Neuronal stem cell (in vitro differentiated cells): ENCODE measurements at regions not wholly inside any gene's neighbourhood (a gene's known extent, or its start where the extent isn't known, plus 50 kb on each side); places are given as distances from the start of the nearest gene placed in this dataset.

ENCODE experiments used
- DNase-seq: peaks from one replicate; pipeline ENCODE4 v3.0.0-alpha.2; 2013; ENCODE audit warnings: low spot score
- H2AFZ ChIP-seq: one replicate; pipeline ENCODE4 v1.6.1; 2013; ENCODE audit warnings: mild to moderate bottlenecking, low read length, inconsistent platforms
- H2AK5ac ChIP-seq: 2 replicates; pipeline ENCODE4 v1.6.1; 2013; ENCODE audit warnings: low read depth, mild to moderate bottlenecking, inconsistent platforms, low read length, moderate library complexity, mixed read lengths
- H2BK120ac ChIP-seq: 2 replicates; pipeline ENCODE4 v1.6.1; 2013; ENCODE audit warnings: low read depth, mild to moderate bottlenecking, inconsistent platforms, low read length, moderate library complexity, mixed read lengths
- H2BK12ac ChIP-seq: one replicate; pipeline ENCODE4 v1.6.1; 2013; ENCODE audit warnings: low read length, inconsistent platforms
- H2BK15ac ChIP-seq: 2 replicates; pipeline ENCODE4 v1.6.1; 2013; ENCODE audit warnings: mild to moderate bottlenecking, low read length, inconsistent platforms, mixed read lengths
- H2BK5ac ChIP-seq: one replicate; pipeline ENCODE4 v1.6.1; 2013; ENCODE audit warnings: inconsistent platforms, mild to moderate bottlenecking, low read length, moderate library complexity
- H3K14ac ChIP-seq: one replicate; pipeline ENCODE4 v1.6.1; 2013; ENCODE audit warnings: low read length, inconsistent platforms
- H3K18ac ChIP-seq: 2 replicates; pipeline ENCODE4 v1.6.1; 2013; ENCODE audit warnings: low read length, inconsistent platforms
- H3K23ac ChIP-seq: 2 replicates; pipeline ENCODE4 v1.6.1; 2013; ENCODE audit warnings: low read depth, mild to moderate bottlenecking, mixed read lengths, low read length, inconsistent platforms; ENCODE audit not compliant: poor library complexity
- H3K27ac ChIP-seq: replicated peaks from 3 replicates; pipeline ENCODE4 v1.5.1; 2013; ENCODE audit warnings: low read length, inconsistent platforms
- H3K27me3 ChIP-seq, 3 experiments: 2 replicates each; pipeline ENCODE4 v1.6.1; 2013; ENCODE audit warnings: low read length in 3 of 3, mild to moderate bottlenecking in 2 of 3, inconsistent platforms in 1 of 3, low read depth in 1 of 3, mixed read lengths in 1 of 3, moderate library complexity in 1 of 3; ENCODE audit not compliant: control insufficient read depth in 3 of 3, insufficient read depth in 3 of 3
- H3K36me3 ChIP-seq, 2 donors: replicated peaks in 1 of 2; 2 replicates each; pipeline ENCODE4 v1.6.1; 2013; ENCODE audit warnings: low read length in 2 of 2; ENCODE audit not compliant: control insufficient read depth in 2 of 2, insufficient read depth in 2 of 2
- H3K4ac ChIP-seq: 2 replicates; pipeline ENCODE4 v1.6.1; 2013; ENCODE audit warnings: inconsistent platforms, mild to moderate bottlenecking, low read length, moderate library complexity
- H3K4me1 ChIP-seq, 2 donors: 1 replicate in 1 of 2; 2 replicates in 1 of 2; pipeline ENCODE4 v1.6.1; 2013; ENCODE audit warnings: low read length in 2 of 2, low read depth in 1 of 2; ENCODE audit not compliant: control insufficient read depth in 2 of 2, insufficient read depth in 1 of 2
- H3K4me2 ChIP-seq: one replicate; pipeline ENCODE4 v1.6.1; 2013; ENCODE audit warnings: mild to moderate bottlenecking, low read length, inconsistent platforms; ENCODE audit not compliant: insufficient read depth, poor library complexity, severe bottlenecking
- H3K4me3 ChIP-seq, 2 donors: 2 replicates each; pipeline ENCODE4 v1.5.1; 2013; ENCODE audit warnings: low read length in 2 of 2, mild to moderate bottlenecking in 2 of 2, inconsistent platforms in 1 of 2, moderate library complexity in 1 of 2
- H3K79me1 ChIP-seq: one replicate; pipeline ENCODE4 v1.6.1; 2013; ENCODE audit warnings: low read depth, mild to moderate bottlenecking, inconsistent platforms, low read length, moderate library complexity
- H3K9ac ChIP-seq: one replicate; pipeline ENCODE4 v1.6.1; 2013; ENCODE audit warnings: mild to moderate bottlenecking, low read depth, low read length, inconsistent platforms; ENCODE audit not compliant: poor library complexity
- H3K9me3 ChIP-seq, 2 donors: replicated peaks in 1 of 2; 2 replicates each; pipeline versions ENCODE3 to v1.6.1; 2013; ENCODE audit warnings: low read length in 2 of 2, mild to moderate bottlenecking in 2 of 2, inconsistent platforms in 1 of 2, low read depth in 1 of 2, mixed read lengths in 1 of 2, moderate library complexity in 1 of 2; ENCODE audit not compliant: control insufficient read depth in 2 of 2, insufficient read depth in 1 of 2
- H4K8ac ChIP-seq: one replicate; pipeline ENCODE4 v1.6.1; 2013; ENCODE audit warnings: low read depth, mild to moderate bottlenecking, inconsistent platforms, low read length, moderate library complexity
- H4K91ac ChIP-seq: one replicate; pipeline ENCODE4 v1.6.1; 2013; ENCODE audit warnings: low read length, low read depth, mild to moderate bottlenecking, inconsistent platforms; ENCODE audit not compliant: poor library complexity
- WGBS, 2 donors: extraction: QIAGEN DNeasy Blood & Tissue Kit; methylation state at CpG; one replicate each; pipeline ENCODE4 v1.1.7; 2013; ENCODE audit warnings: missing lambda C conversion rate in 2 of 2, mixed read lengths in 1 of 2; ENCODE audit not compliant: insufficient read length in 2 of 2, insufficient replicate concordance in 1 of 2; ENCODE audit errors: extremely low coverage in 2 of 2; 5-methylcytosine and 5-hydroxymethylcytosine counted together

- no CpG with 5 or more reads among the region's 2 CpGs for WGBS, 2 donors
- no peak overlapping the region for H4K91ac ChIP-seq
- DNase-seq = no peak
- no peak overlapping the region for H2BK12ac ChIP-seq
- no peak overlapping the region for H2BK15ac ChIP-seq
- H3K18ac ChIP-seq = no peak overlapping the region
- H2BK5ac ChIP-seq = no peak overlapping the region
- no peak overlapping the region for H4K8ac ChIP-seq
- no peak overlapping the region for H3K4ac ChIP-seq
- no peak overlapping the region for H2BK120ac ChIP-seq
- H3K9ac ChIP-seq = no peak overlapping the region
- H3K4me1 ChIP-seq = peaks cover 0 to 2% of the 10 kb centered on the region in 2 donors
- H3K14ac ChIP-seq = no peak overlapping the region
- H3K23ac ChIP-seq = no peak overlapping the region
- no peaks in the 10 kb centered on the region for H3K36me3 ChIP-seq
- no peak overlapping the region for H2AK5ac ChIP-seq
- H3K27me3 ChIP-seq = peaks cover 0 to 58% (median 0%) of the 10 kb centered on the region in 3 experiments
- peaks cover 0 to 2% of the 10 kb centered on the region in 2 donors for H3K9me3 ChIP-seq
- H3K4me2 ChIP-seq = no peak overlapping the region
- H3K79me1 ChIP-seq = no peaks in the 10 kb centered on the region
- no peak overlapping the region for H2AFZ ChIP-seq
- H3K4me3 ChIP-seq = no peak overlapping the region
- no peak overlapping the region for H3K27ac ChIP-seq
Observed at GRCh38 chr5:77909237-77909636, 133.1 kb upstream of the TBCA start.

GRCh38 chr5:77908787-77909186 lies 132.6 kb upstream of the TBCA start:
- no peak overlapping the region for H2BK120ac ChIP-seq
- no peak overlapping the region for H4K91ac ChIP-seq
- H2BK12ac ChIP-seq = no peak overlapping the region
- no peak overlapping the region for H2AK5ac ChIP-seq
- no peak overlapping the region for H2BK15ac ChIP-seq
- H3K27me3 ChIP-seq = peaks cover 0 to 58% (median 0%) of the 10 kb centered on the region in 3 experiments
- no CpG with 5 or more reads among the region's 3 CpGs for WGBS, 2 donors
- H4K8ac ChIP-seq = no peak overlapping the region
- peaks cover 0 to 2% of the 10 kb centered on the region in 2 donors for H3K9me3 ChIP-seq
- no peak for DNase-seq
- H3K4ac ChIP-seq = no peak overlapping the region
- H3K4me1 ChIP-seq = peaks cover 0 to 2% of the 10 kb centered on the region in 2 donors
- H3K79me1 ChIP-seq = no peaks in the 10 kb centered on the region
- no peak overlapping the region for H3K27ac ChIP-seq
- H3K36me3 ChIP-seq = no peaks in the 10 kb centered on the region
- no peak overlapping the region for H2BK5ac ChIP-seq
- no peak overlapping the region for H3K4me3 ChIP-seq
- no peak overlapping the region for H3K18ac ChIP-seq
- H3K4me2 ChIP-seq = no peak overlapping the region
- no peak overlapping the region for H3K23ac ChIP-seq
- H3K14ac ChIP-seq = no peak overlapping the region
- no peak overlapping the region for H2AFZ ChIP-seq
- no peak overlapping the region for H3K9ac ChIP-seq

- Histone ChIP-seq H3K79me1 (no peaks in the 10 kb centered on the region), H3K4me1 (peaks cover 0 to 2% of the 10 kb centered on the region in 2 donors), H3K4me3 (no peak overlapping the region), H2AK5ac (no peak overlapping the region), H2BK12ac (no peak overlapping the region), H2AFZ (no peak overlapping the region), H3K27ac (no peak overlapping the region), H2BK120ac (no peak overlapping the region), H2BK5ac (no peak overlapping the region), H4K91ac (no peak overlapping the region), H3K9me3 (no peaks in the 10 kb centered on the region), H3K4ac (no peak overlapping the region), H3K14ac (no peak overlapping the region), H3K18ac (no peak overlapping the region), H2BK15ac (no peak overlapping the region), H4K8ac (no peak overlapping the region), H3K23ac (no peak overlapping the region), H3K36me3 (no peaks in the 10 kb centered on the region), H3K4me2 (no peak overlapping the region), H3K27me3 (peaks cover 0 to 55% (median 0%) of the 10 kb centered on the region in 3 experiments), H3K9ac (no peak overlapping the region)
- no peak for DNase-seq
- WGBS, 2 donors = no CpG with 5 or more reads among the region's 2 CpGs
Observed at GRCh38 chr5:77907786-77908185, 131.6 kb upstream of the TBCA start.

- DNase-seq = no peak
- Histone ChIP-seq H3K79me1 (no peaks in the 10 kb centered on the region), H3K9ac (no peak overlapping the region), H2BK120ac (no peak overlapping the region), H3K4me1 (peaks cover 0 to 2% of the 10 kb centered on the region in 2 donors), H2AFZ (no peak overlapping the region), H4K91ac (no peak overlapping the region), H4K8ac (no peak overlapping the region), H2AK5ac (no peak overlapping the region), H3K27me3 (peaks cover 0 to 47% (median 0%) of the 10 kb centered on the region in 3 experiments), H3K4me3 (no peak overlapping the region), H3K14ac (no peak overlapping the region), H3K4ac (no peak overlapping the region), H3K27ac (no peak overlapping the region), H3K4me2 (no peak overlapping the region), H3K23ac (no peak overlapping the region), H2BK15ac (no peak overlapping the region), H3K18ac (no peak overlapping the region), H3K9me3 (no peaks in the 10 kb centered on the region), H2BK12ac (no peak overlapping the region), H3K36me3 (no peaks in the 10 kb centered on the region), H2BK5ac (no peak overlapping the region)
- WGBS, 2 donors = no CpG with 5 or more reads among the region's 8 CpGs
Observed at GRCh38 chr5:77906806-77907205, 130.7 kb upstream of the TBCA start.
